Smooth muscle cell (in vitro differentiated cells): ENCODE measurements at regions not wholly inside any gene's neighbourhood (a gene's known extent, or its start where the extent isn't known, plus 50 kb on each side); places are given as distances from the start of the nearest gene placed in this dataset.
A peak's percentile ranks its signal among the peaks of the same experiment; 100 is the strongest.

Source experiments
- DNase-seq: peaks from one replicate; lab custom pipeline; 2025; ENCODE audit not compliant: unreplicated experiment; lab: John Stamatoyannopoulos, UW
- H2AFZ ChIP-seq: fragments of 200-600 bp; sonication (generic); 2 replicates; pipeline ENCODE4 v1.6.0; 2016; ENCODE audit warnings: antibody characterized with exemption, low read depth, mild to moderate bottlenecking
- H3F3A ChIP-seq: fragments of 200-600 bp; sonication (generic); 2 replicates; pipeline ENCODE4 v1.6.0; 2017; ENCODE audit warnings: antibody characterized with exemption, low read depth
- H3K27ac ChIP-seq: fragments of 200-600 bp; sonication (generic); 2 replicates; pipeline ENCODE4 v1.5.1; 2016; ENCODE audit warnings: low read depth, mild to moderate bottlenecking
- H3K27me3 ChIP-seq: fragments of 200-600 bp; sonication (generic); 2 replicates; pipeline ENCODE4 v1.6.1; 2016; ENCODE audit warnings: low read depth, mild to moderate bottlenecking
- H3K36me3 ChIP-seq: fragments of 200-600 bp; sonication (generic); 2 replicates; pipeline ENCODE4 v1.5.1; 2016; ENCODE audit warnings: low read depth
- H3K4me1 ChIP-seq: fragments of 200-600 bp; sonication (generic); 2 replicates; pipeline ENCODE4 v1.5.1; 2016; ENCODE audit warnings: low read depth
- H3K4me2 ChIP-seq: fragments of 200-600 bp; sonication (generic); 2 replicates; pipeline ENCODE4 v1.6.0; 2016; ENCODE audit warnings: mild to moderate bottlenecking
- H3K4me3 ChIP-seq: fragments of 200-600 bp; sonication (generic); 2 replicates; pipeline ENCODE4 v1.5.1; 2016; ENCODE audit warnings: mild to moderate bottlenecking
- H3K79me2 ChIP-seq: fragments of 200-600 bp; sonication (generic); 2 replicates; pipeline ENCODE4 v1.6.0; 2016; ENCODE audit warnings: low read depth, mild to moderate bottlenecking
- H3K9ac ChIP-seq: fragments of 200-600 bp; sonication (generic); 2 replicates; pipeline ENCODE4 v1.6.0; 2016; ENCODE audit warnings: low read depth
- H3K9me3 ChIP-seq: fragments of 200-600 bp; sonication (generic); replicated peaks from 2 replicates; pipeline ENCODE4 v1.5.1; 2016; ENCODE audit warnings: low read depth
- H4K20me1 ChIP-seq: fragments of 200-600 bp; sonication (generic); 2 replicates; pipeline ENCODE4 v1.6.0; 2016; ENCODE audit warnings: low read depth
- CTCF ChIP-seq: fragments of 200-600 bp; sonication (generic); IDR thresholded peaks from 2 replicates; pipeline ENCODE4 v1.5.1; 2017; ENCODE audit warnings: borderline replicate concordance, mild to moderate bottlenecking, antibody characterized with exemption; ENCODE audit not compliant: insufficient read depth, poor library complexity, severe bottlenecking
- WGBS: methylation state at CpG from one replicate; pipeline ENCODE4 v1.1.7; 2016; ENCODE audit warnings: low lambda C conversion rate; 5-methylcytosine and 5-hydroxymethylcytosine counted together

GRCh38 chr11:37502202-37502601, 904.2 kb upstream of the RAG2 start:
- Histone ChIP-seq H3K4me3 (no peak overlapping the region), H3K27ac (peak overlapping the region; percentile 11), H3K27me3 (no peaks in the 10 kb centered on the region), H3K9ac (no peak overlapping the region), H3K4me1 (peaks cover 14% of the 10 kb centered on the region), H3K9me3 (no peaks in the 10 kb centered on the region), H2AFZ (no peak overlapping the region), H3K79me2 (no peaks in the 10 kb centered on the region), H3K36me3 (no peaks in the 10 kb centered on the region), H3F3A (peaks cover 10% of the 10 kb centered on the region), H4K20me1 (no peaks in the 10 kb centered on the region), H3K4me2 (no peak overlapping the region)
- no peak for TF ChIP-seq CTCF
- no peak for DNase-seq
- WGBS = 85% methylated on average over 2 of the region's 2 CpGs

GRCh38 chr11:37500425-37500824, 902.4 kb upstream of the RAG2 start:
- DNase-seq = no peak
- H3K27ac ChIP-seq = peak overlapping the region; percentile 73

GRCh38 chr11:37497326-37497725, 899.3 kb upstream of the RAG2 start:
- TF ChIP-seq CTCF = no peak
- no peaks in the 10 kb centered on the region for H3F3A ChIP-seq

More at GRCh38 chr11:37500425-37500824, 902.4 kb upstream of the RAG2 start:
- no peak overlapping the region for H3K4me2 ChIP-seq
- peak overlapping the region; percentile 36 for H2AFZ ChIP-seq
- H3K9ac ChIP-seq = peak overlapping the region; percentile 41
- no peaks in the 10 kb centered on the region for H3K9me3 ChIP-seq
- no peaks in the 10 kb centered on the region for H3K79me2 ChIP-seq
- no peaks in the 10 kb centered on the region for H4K20me1 ChIP-seq
- H3K27me3 ChIP-seq = no peaks in the 10 kb centered on the region
- peaks cover 3% of the 10 kb centered on the region for H3F3A ChIP-seq
- WGBS = 9% methylated on average over 2 of the region's 2 CpGs
- H3K4me3 ChIP-seq = no peak overlapping the region
- no peak for TF ChIP-seq CTCF
- no peaks in the 10 kb centered on the region for H3K36me3 ChIP-seq
- peaks cover 11% of the 10 kb centered on the region for H3K4me1 ChIP-seq

GRCh38 chr11:37496201-37496600, 898.2 kb upstream of the RAG2 start:
- WGBS = 53% methylated on average over 1 of the region's 1 CpG
- H3K27me3 ChIP-seq = no peaks in the 10 kb centered on the region
- H2AFZ ChIP-seq = no peak overlapping the region
- H3K4me3 ChIP-seq = no peak overlapping the region
- H3K9ac ChIP-seq = no peak overlapping the region
- no peaks in the 10 kb centered on the region for H3K79me2 ChIP-seq
- no peaks in the 10 kb centered on the region for H4K20me1 ChIP-seq
- no peaks in the 10 kb centered on the region for H3F3A ChIP-seq
- DNase-seq = no peak
- H3K9me3 ChIP-seq = no peaks in the 10 kb centered on the region
- no peak for TF ChIP-seq CTCF
- H3K4me1 ChIP-seq = no peaks in the 10 kb centered on the region
- H3K27ac ChIP-seq = peak overlapping the region; percentile 6
- no peaks in the 10 kb centered on the region for H3K36me3 ChIP-seq
- no peak overlapping the region for H3K4me2 ChIP-seq

More at GRCh38 chr11:37497326-37497725, 899.3 kb upstream of the RAG2 start:
- Histone ChIP-seq H2AFZ (no peak overlapping the region), H3K79me2 (no peaks in the 10 kb centered on the region), H3K27me3 (no peaks in the 10 kb centered on the region), H3K4me3 (no peak overlapping the region), H3K9ac (no peak overlapping the region), H3K4me2 (no peak overlapping the region), H3K9me3 (no peaks in the 10 kb centered on the region), H4K20me1 (no peaks in the 10 kb centered on the region), H3K27ac (no peak overlapping the region), H3K4me1 (no peaks in the 10 kb centered on the region), H3K36me3 (no peaks in the 10 kb centered on the region)
- DNase-seq = no peak
- 86% methylated on average over 1 of the region's 1 CpG for WGBS
